HFF-Myc (cell line): ENCODE measurements at regions not wholly inside any gene's neighbourhood (a gene's known extent, or its start where the extent isn't known, plus 50 kb on each side); places are given as distances from the start of the nearest gene placed in this dataset.

Source experiments
- DNase-seq: peaks from one replicate; pipeline ENCODE4 v3.0.0-alpha.2; 2011; ENCODE audit warnings: low read depth; ENCODE audit errors: extremely low read depth
- H3K4me3 ChIP-seq: replicated peaks from 2 replicates; pipeline ENCODE4 v1.5.1; 2011; ENCODE audit warnings: low read depth, mild to moderate bottlenecking, control low read depth, low read length
- CTCF ChIP-seq: IDR thresholded peaks from 2 replicates; pipeline ENCODE4 v1.5.1; 2012; ENCODE audit warnings: mild to moderate bottlenecking, low read depth, low read length, control low read depth; ENCODE audit errors: missing control alignments

GRCh38 chr6:74167511-74167910, 471.5 kb downstream of the CD109 start:
- DNase-seq, result no peak
- TF ChIP-seq CTCF, result no peak
- H3K4me3 ChIP-seq, result no peak overlapping the region

- TF ChIP-seq CTCF, result no peak
- no peak for DNase-seq
- no peak overlapping the region for H3K4me3 ChIP-seq
Measured at GRCh38 chr6:74166849-74167248, 470.8 kb downstream of the CD109 start.

GRCh38 chr6:74161380-74161779, 465.4 kb downstream of the CD109 start:
- TF ChIP-seq CTCF, result no peak
- H3K4me3 ChIP-seq, result no peak overlapping the region
- no peak for DNase-seq

GRCh38 chr6:74152096-74152675, 456.2 kb downstream of the CD109 start:
- no peak for DNase-seq
- no peak for TF ChIP-seq CTCF
- no peak overlapping the region for H3K4me3 ChIP-seq

GRCh38 chr6:74145931-74146330, 449.9 kb downstream of the CD109 start:
- no peak for TF ChIP-seq CTCF
- no peak for DNase-seq
- no peak overlapping the region for H3K4me3 ChIP-seq

GRCh38 chr6:74137911-74138310, 441.9 kb downstream of the CD109 start:
- peak; percentile 16 for DNase-seq
- H3K4me3 ChIP-seq, result no peak overlapping the region
- no peak for TF ChIP-seq CTCF

GRCh38 chr6:74134327-74134726, 438.3 kb downstream of the CD109 start:
- DNase-seq, result no peak
- no peak for TF ChIP-seq CTCF
- H3K4me3 ChIP-seq, result no peak overlapping the region
